H1 (cell line): ENCODE measurements at regions not wholly inside any gene's neighbourhood (a gene's known extent, or its start where the extent isn't known, plus 50 kb on each side); places are given as distances from the start of the nearest gene placed in this dataset.

ENCODE experiments used
- CTCF ChIA-PET: fragments of 300-600 bp; sonication (Branson Sonifier 250); formaldehyde crosslinking; loops from one replicate; lab custom pipeline; 2021; ENCODE audit not compliant: partially characterized antibody; lab: Charles Lee
- POLR2A ChIA-PET: fragments of 300-600 bp; sonication (Branson Sonifier 250); formaldehyde crosslinking; loops from one replicate; lab custom pipeline; 2021; ENCODE audit warnings: inconsistent platforms; ENCODE audit not compliant: partially characterized antibody; lab: Charles Lee
- DNase-seq, 2 experiments: peaks; one replicate each; pipeline versions ENCODE4 v3.0.0 to v3.0.0-alpha.2; 2010 to 2022; ENCODE audit warnings: low spot score in 2 of 2, low read depth in 1 of 2, mixed read lengths in 1 of 2
- FAIRE-seq: peaks from 2 replicates; lab custom pipeline; 2011; peaks lifted over from hg19 to GRCh38; lab: Jason Lieb, UNC
- H2AFZ ChIP-seq: 2 replicates; pipeline ENCODE4 v1.8.1; 2012; ENCODE audit warnings: low read length, inconsistent platforms
- H2AK5ac ChIP-seq: 2 replicates; pipeline ENCODE4 v1.6.1; 2013; ENCODE audit warnings: low read depth, low read length
- H2BK120ac ChIP-seq: replicated peaks from 2 replicates; pipeline ENCODE3; 2013; ENCODE audit warnings: low read depth, low read length, inconsistent platforms
- H2BK12ac ChIP-seq: 2 replicates; pipeline ENCODE4 v1.6.1; 2013; ENCODE audit warnings: low read depth, low read length
- H2BK15ac ChIP-seq: 2 replicates; pipeline ENCODE4 v1.6.1; 2013; ENCODE audit warnings: low read length
- H2BK20ac ChIP-seq: 2 replicates; pipeline ENCODE4 v1.6.1; 2013; ENCODE audit warnings: low read length
- H2BK5ac ChIP-seq: 2 replicates; pipeline ENCODE4 v1.6.1; 2013; ENCODE audit warnings: low read depth, low read length
- H3K14ac ChIP-seq: 2 replicates; pipeline ENCODE4 v1.6.1; 2013; ENCODE audit warnings: inconsistent platforms; ENCODE audit not compliant: insufficient read length
- H3K18ac ChIP-seq: 2 replicates; pipeline ENCODE4 v1.6.1; 2013; ENCODE audit warnings: low read length; ENCODE audit errors: extremely low read depth
- H3K23ac ChIP-seq: 2 replicates; pipeline ENCODE4 v1.6.1; 2013; ENCODE audit warnings: inconsistent platforms; ENCODE audit not compliant: insufficient read length
- H3K23me2 ChIP-seq: 2 replicates; pipeline ENCODE4 v1.6.1; 2013; ENCODE audit warnings: low read depth, low read length
- H3K27ac ChIP-seq: 2 replicates; pipeline ENCODE4 v1.6.1; 2011; ENCODE audit warnings: low read depth, low read length, inconsistent platforms
- H3K27me3 ChIP-seq, 4 experiments: replicated peaks in 1 of 4; 1 replicate in 1 of 4; 2 replicates in 3 of 4; pipeline versions ENCODE4 v1.6.1 to v1.8.1; 2011 to 2013; ENCODE audit warnings: low read length in 3 of 4, mild to moderate bottlenecking in 3 of 4, inconsistent platforms in 2 of 4, mixed read lengths in 2 of 4, moderate library complexity in 1 of 4; ENCODE audit not compliant: control insufficient read depth in 3 of 4, insufficient read depth in 3 of 4; ENCODE audit errors: extremely low read depth in 1 of 4
- H3K36me3 ChIP-seq, 4 experiments: 2 replicates each; pipeline versions ENCODE4 v1.6.1 to v1.8.1; 2011 to 2013; ENCODE audit warnings: mild to moderate bottlenecking in 4 of 4, low read length in 3 of 4, moderate library complexity in 2 of 4, control low read depth in 1 of 4, inconsistent platforms in 1 of 4; ENCODE audit not compliant: insufficient read depth in 4 of 4, control insufficient read depth in 2 of 4
- H3K4ac ChIP-seq: replicated peaks from 2 replicates; pipeline ENCODE3; 2013; ENCODE audit warnings: low read length, low read depth, mixed read lengths, inconsistent platforms; ENCODE audit not compliant: insufficient read length
- H3K4me1 ChIP-seq, 4 experiments: replicated peaks in 1 of 4; 1 replicate in 1 of 4; 2 replicates in 3 of 4; pipeline versions ENCODE4 v1.6.1 to v1.8.1; 2011 to 2013; ENCODE audit warnings: low read length in 3 of 4, inconsistent platforms in 2 of 4, mixed read lengths in 1 of 4; ENCODE audit not compliant: insufficient read depth in 4 of 4, control insufficient read depth in 3 of 4
- H3K4me2 ChIP-seq, 2 experiments: 2 replicates each; pipeline versions ENCODE4 v1.6.1 to v1.8.1; 2011 to 2013; ENCODE audit warnings: low read depth in 2 of 2, low read length in 2 of 2, control low read depth in 1 of 2, inconsistent platforms in 1 of 2, mild to moderate bottlenecking in 1 of 2; ENCODE audit not compliant: insufficient read depth in 1 of 2
- H3K4me3 ChIP-seq, 4 experiments: fragments of 200-600, 300-600 bp in 1 of 4; sonication (generic), shearing (Covaris generic), sonication (Bioruptor Twin) in 1 of 4; 2 replicates each; pipeline versions ENCODE4 v1.5.1 to v1.8.1; 2011 to 2016; ENCODE audit warnings: low read length in 4 of 4, low read depth in 3 of 4, control low read depth in 2 of 4, inconsistent platforms in 2 of 4, mild to moderate bottlenecking in 2 of 4, mixed read lengths in 1 of 4, moderate library complexity in 1 of 4; ENCODE audit not compliant: insufficient read depth in 2 of 4; ENCODE audit errors: extremely low read depth in 1 of 4
- H3K56ac ChIP-seq: replicated peaks from 2 replicates; pipeline ENCODE3; 2013; ENCODE audit warnings: low read depth, mild to moderate bottlenecking, mixed read lengths, low read length, inconsistent platforms; ENCODE audit not compliant: insufficient read length
- H3K79me1 ChIP-seq: 2 replicates; pipeline ENCODE4 v1.6.1; 2013; ENCODE audit warnings: low read depth, low read length, control low read depth
- H3K79me2 ChIP-seq, 2 experiments: 2 replicates each; pipeline versions ENCODE4 v1.6.1 to v1.8.1; 2012 to 2013; ENCODE audit warnings: low read length in 2 of 2, mild to moderate bottlenecking in 2 of 2, inconsistent platforms in 1 of 2; ENCODE audit not compliant: insufficient read depth in 2 of 2, control insufficient read depth in 1 of 2
- H3K9ac ChIP-seq, 4 experiments: replicated peaks in 1 of 4; 1 replicate in 1 of 4; 2 replicates in 3 of 4; pipeline versions ENCODE4 v1.6.1 to v1.8.1; 2011 to 2013; ENCODE audit warnings: low read depth in 3 of 4, low read length in 3 of 4, control low read depth in 2 of 4, mild to moderate bottlenecking in 2 of 4, moderate library complexity in 2 of 4, inconsistent platforms in 1 of 4; ENCODE audit errors: extremely low read depth in 1 of 4
- H3K9me3 ChIP-seq, 2 experiments: 2 replicates each; pipeline versions ENCODE4 v1.6.1 to v1.8.1; 2012 to 2013; ENCODE audit warnings: mild to moderate bottlenecking in 2 of 2, moderate library complexity in 2 of 2, control low read depth in 1 of 2, inconsistent platforms in 1 of 2, low read depth in 1 of 2, low read length in 1 of 2, mixed read lengths in 1 of 2; ENCODE audit not compliant: insufficient read depth in 2 of 2
- H4K20me1 ChIP-seq, 2 experiments: replicated peaks in 1 of 2; 2 replicates each; pipeline versions ENCODE3 to v1.8.1; 2011 to 2013; ENCODE audit warnings: inconsistent platforms in 2 of 2, low read length in 2 of 2, mild to moderate bottlenecking in 1 of 2; ENCODE audit not compliant: insufficient read depth in 2 of 2, control insufficient read depth in 1 of 2
- H4K5ac ChIP-seq: 2 replicates; pipeline ENCODE4 v1.6.1; 2013; ENCODE audit warnings: low read length, low read depth, mixed read lengths, inconsistent platforms; ENCODE audit not compliant: insufficient read length
- H4K8ac ChIP-seq: 2 replicates; pipeline ENCODE4 v1.8.0; 2013; ENCODE audit warnings: mild to moderate bottlenecking, moderate library complexity, low read length, inconsistent platforms; ENCODE audit not compliant: insufficient read depth; ENCODE audit errors: extremely low read depth
- H4K91ac ChIP-seq: replicated peaks from 2 replicates; pipeline ENCODE3; 2013; ENCODE audit warnings: low read length, mixed read lengths, inconsistent platforms; ENCODE audit not compliant: insufficient read length
- BCL11A ChIP-seq, 2 experiments: IDR thresholded peaks; one replicate each; pipeline ENCODE4 v1.6.1; 2011; ENCODE audit warnings: low read depth in 2 of 2, low read length in 2 of 2, mild to moderate bottlenecking in 2 of 2
- CBX8 ChIP-seq: fragments of 300-800, 300-1000 bp; sonication (generic); IDR thresholded peaks from 2 replicates; pipeline ENCODE4 v1.7.1; 2016; ENCODE audit warnings: low read depth, low read length, borderline replicate concordance
- CREB1 ChIP-seq: IDR thresholded peaks from 2 replicates; pipeline ENCODE4 v1.6.1; 2012; ENCODE audit warnings: inconsistent platforms
- JUND ChIP-seq: IDR thresholded peaks from 2 replicates; pipeline ENCODE4 v1.6.1; 2011; ENCODE audit warnings: mild to moderate bottlenecking, improper control_type of control experiment, low read length
- NANOG ChIP-seq: IDR thresholded peaks from 2 replicates; pipeline ENCODE4 v1.6.1; 2011; ENCODE audit warnings: low read length, low read depth, mild to moderate bottlenecking, inconsistent platforms; ENCODE audit not compliant: insufficient read depth, poor library complexity, severe bottlenecking
- NRF1 ChIP-seq: IDR thresholded peaks from 2 replicates; pipeline ENCODE4 v1.6.1; 2011; ENCODE audit warnings: mild to moderate bottlenecking, low read depth, low read length, improper control_type of control experiment
- PHF8 ChIP-seq: fragments of 200-600 bp; sonication (generic); conservative IDR thresholded peaks from 2 replicates; pipeline ENCODE4 v1.7.1; 2012; ENCODE audit warnings: low read depth, mild to moderate bottlenecking, inconsistent platforms, low read length, moderate library complexity
- POLR2AphosphoS5 ChIP-seq: IDR thresholded peaks from 2 replicates; pipeline ENCODE4 v1.6.1; 2011; ENCODE audit warnings: low read depth, low read length
- RFX5 ChIP-seq: IDR thresholded peaks from 2 replicates; pipeline ENCODE4 v1.6.1; 2011; ENCODE audit warnings: low read depth, low read length, improper control_type of control experiment, borderline replicate concordance
- RNF2 ChIP-seq: fragments of 200-900, 300-1000 bp; sonication (generic); IDR thresholded peaks from 2 replicates; pipeline ENCODE4 v1.7.1; 2016; ENCODE audit warnings: borderline replicate concordance, low read depth, mild to moderate bottlenecking, antibody characterized with exemption, low read length; ENCODE audit not compliant: poor library complexity, severe bottlenecking; ENCODE audit errors: missing control alignments
- SAP30 ChIP-seq: fragments of 300-600 bp; sonication (generic); IDR thresholded peaks from 2 replicates; pipeline ENCODE4 v1.7.1; 2012; ENCODE audit warnings: low read length, moderate library complexity, mild to moderate bottlenecking, inconsistent platforms; ENCODE audit not compliant: insufficient read depth, insufficient replicate concordance
- SP1 ChIP-seq: IDR thresholded peaks from 2 replicates; pipeline ENCODE4 v1.6.1; 2011; ENCODE audit warnings: low read depth, low read length
- SP2 ChIP-seq: IDR thresholded peaks from 2 replicates; pipeline ENCODE4 v1.6.1; 2012; ENCODE audit warnings: mild to moderate bottlenecking, low read length, inconsistent platforms
- WGBS, 2 experiments: shearing (Covaris generic) in 1 of 2; methylation state at CpG; one replicate each; pipeline versions ENCODE4 v1.1.6 to v1.1.7; 2013 to 2015; ENCODE audit warnings: low lambda C conversion rate in 2 of 2, mixed read lengths in 2 of 2, inconsistent platforms in 1 of 2, low coverage in 1 of 2, missing lambda C conversion rate in 1 of 2; ENCODE audit not compliant: insufficient replicate concordance in 2 of 2, insufficient coverage in 1 of 2, insufficient read length in 1 of 2; ENCODE audit errors: extremely low coverage in 1 of 2, missing lambda C conversion rate in 1 of 2; 5-methylcytosine and 5-hydroxymethylcytosine counted together

- H3K14ac ChIP-seq: no peak overlapping the region
- H2BK12ac ChIP-seq: no peak overlapping the region
- H3K23ac ChIP-seq: no peak overlapping the region
- no peak overlapping the region for H2AFZ ChIP-seq
- H3K27ac ChIP-seq: no peak overlapping the region
- H2BK120ac ChIP-seq: no peak overlapping the region
- 91% methylated on average over 3 of the region's 3 CpGs; no CpG with 5 or more reads in 1 of the 2 experiments for WGBS, 2 experiments
- no peaks in the 10 kb centered on the region for H3K27me3 ChIP-seq
- no peak overlapping the region for H3K9ac ChIP-seq
- no peak overlapping the region for H3K4me2 ChIP-seq
- POLR2A ChIA-PET: no interaction called here
- TF ChIP-seq RFX5: no peak
- no peak for TF ChIP-seq SP1
- TF ChIP-seq POLR2AphosphoS5: no peak
- TF ChIP-seq SAP30: no peak
- TF ChIP-seq PHF8: no peak
- no peak for TF ChIP-seq CBX8
- no peak for TF ChIP-seq SP2
- no peak for TF ChIP-seq BCL11A (IDR thresholded peaks at IDR 0.05; ENCODE audit: low read depth in 2 of 2, low read length in 2 of 2)
- TF ChIP-seq CREB1: no peak
- TF ChIP-seq RNF2: no peak
- no peak for TF ChIP-seq JUND
- no peak for TF ChIP-seq NANOG
- no peak for TF ChIP-seq NRF1
- H3K79me1 ChIP-seq: no peaks in the 10 kb centered on the region
- peaks cover 3 to 7% of the 10 kb centered on the region in 2 experiments; a peak in 2 of 4 replicates for H3K9me3 ChIP-seq
- H2AK5ac ChIP-seq: no peak overlapping the region
- DNase-seq (no peak), FAIRE-seq (no peak)
- H3K36me3 ChIP-seq: no peaks in the 10 kb centered on the region
- H3K4me1 ChIP-seq: peaks cover 0 to 8% (median 7%) of the 10 kb centered on the region in 4 experiments; a peak in 5 of 7 replicates
- H4K20me1 ChIP-seq: no peaks in the 10 kb centered on the region
- H4K91ac ChIP-seq: no peak overlapping the region
- H3K4me3 ChIP-seq: no peak overlapping the region
- no peak overlapping the region for H4K5ac ChIP-seq
- no peak overlapping the region for H2BK15ac ChIP-seq
- H3K18ac ChIP-seq: no peak overlapping the region
- no peak overlapping the region for H2BK20ac ChIP-seq
- H2BK5ac ChIP-seq: no peak overlapping the region
- no peaks in the 10 kb centered on the region for H3K79me2 ChIP-seq
- no peak overlapping the region for H3K56ac ChIP-seq
- H3K23me2 ChIP-seq: no peaks in the 10 kb centered on the region
- CTCF ChIA-PET: no interaction called here
- H3K4ac ChIP-seq: no peak overlapping the region
- H4K8ac ChIP-seq: no peak overlapping the region
Measured at GRCh38 chr12:24394246-24394645, 444.8 kb upstream of the SOX5 start.
